IgD-negative memory B cell (primary cell): ENCODE measurements at regions not wholly inside any gene's neighbourhood (a gene's known extent, or its start where the extent isn't known, plus 50 kb on each side); places are given as distances from the start of the nearest gene placed in this dataset.

Experiments used
- H3K27ac Mint-ChIP-seq, 3 donors: one replicate each; pipeline ENCODE4 v1.8.0; 2020 to 2022; ENCODE audit warnings: mild to moderate bottlenecking in 3 of 3, mixed read lengths in 3 of 3, moderate library complexity in 1 of 3
- H3K27me3 Mint-ChIP-seq: one replicate; pipeline ENCODE4 v1.8.0; 2021; ENCODE audit warnings: mixed read lengths
- H3K36me3 Mint-ChIP-seq: one replicate; pipeline ENCODE4 v1.8.0; 2020; ENCODE audit warnings: mild to moderate bottlenecking, mixed read lengths
- H3K4me1 Mint-ChIP-seq, 3 donors: one replicate each; pipeline ENCODE4 v1.8.0; 2020 to 2022; ENCODE audit warnings: mixed read lengths in 3 of 3, mild to moderate bottlenecking in 1 of 3
- H3K4me3 Mint-ChIP-seq, 4 donors: one replicate each; pipeline ENCODE4 v1.8.0; 2020 to 2022; ENCODE audit warnings: mild to moderate bottlenecking in 4 of 4, mixed read lengths in 4 of 4, moderate library complexity in 3 of 4
- H3K9me3 Mint-ChIP-seq, 3 donors: one replicate each; pipeline ENCODE4 v1.8.0; 2020 to 2021; ENCODE audit warnings: mixed read lengths in 3 of 3, mild to moderate bottlenecking in 1 of 3

GRCh38 chr10:111833251-111833650, 350.3 kb downstream of the GPAM start:
- Mint-ChIP-seq H3K4me3 (no peak overlapping the region), H3K27me3 (peaks cover 5% of the 10 kb centered on the region), H3K27ac (no peak overlapping the region)

GRCh38 chr10:111835574-111835973, 348.0 kb downstream of the GPAM start:
- peaks cover 5% of the 10 kb centered on the region for H3K27me3 Mint-ChIP-seq
- no peak overlapping the region for H3K4me3 Mint-ChIP-seq

More at GRCh38 chr10:111833251-111833650, 350.3 kb downstream of the GPAM start:
- H3K36me3 Mint-ChIP-seq, result no peaks in the 10 kb centered on the region
- no peaks in the 10 kb centered on the region for H3K9me3 Mint-ChIP-seq
- no peaks in the 10 kb centered on the region for H3K4me1 Mint-ChIP-seq

GRCh38 chr10:111836064-111836463, 347.5 kb downstream of the GPAM start:
- Mint-ChIP-seq H3K4me1 (no peaks in the 10 kb centered on the region), H3K9me3 (no peaks in the 10 kb centered on the region), H3K4me3 (no peak overlapping the region), H3K36me3 (no peaks in the 10 kb centered on the region), H3K27me3 (peaks cover 5% of the 10 kb centered on the region), H3K27ac (no peak overlapping the region)

More at GRCh38 chr10:111835574-111835973, 348.0 kb downstream of the GPAM start:
- Mint-ChIP-seq H3K4me1 (no peaks in the 10 kb centered on the region), H3K36me3 (no peaks in the 10 kb centered on the region), H3K27ac (no peak overlapping the region), H3K9me3 (no peaks in the 10 kb centered on the region)

- Mint-ChIP-seq H3K4me3 (no peak overlapping the region), H3K36me3 (no peaks in the 10 kb centered on the region), H3K4me1 (no peaks in the 10 kb centered on the region), H3K9me3 (no peaks in the 10 kb centered on the region), H3K27ac (no peak overlapping the region), H3K27me3 (peaks cover 5% of the 10 kb centered on the region)
Observed at GRCh38 chr10:111836571-111836970, 347.0 kb downstream of the GPAM start.

GRCh38 chr10:111837086-111837485, 346.5 kb downstream of the GPAM start:
- no peaks in the 10 kb centered on the region for H3K4me1 Mint-ChIP-seq
- H3K4me3 Mint-ChIP-seq, result no peak overlapping the region
- peaks cover 5% of the 10 kb centered on the region for H3K27me3 Mint-ChIP-seq
- no peaks in the 10 kb centered on the region for H3K9me3 Mint-ChIP-seq
- H3K27ac Mint-ChIP-seq, result no peak overlapping the region
- no peaks in the 10 kb centered on the region for H3K36me3 Mint-ChIP-seq

- no peak overlapping the region for H3K27ac Mint-ChIP-seq
- no peaks in the 10 kb centered on the region for H3K4me1 Mint-ChIP-seq
- peaks cover 5% of the 10 kb centered on the region for H3K27me3 Mint-ChIP-seq
- no peaks in the 10 kb centered on the region for H3K36me3 Mint-ChIP-seq
- H3K4me3 Mint-ChIP-seq, result no peak overlapping the region
- no peaks in the 10 kb centered on the region for H3K9me3 Mint-ChIP-seq
Observed at GRCh38 chr10:111837985-111838384, 345.6 kb downstream of the GPAM start.

GRCh38 chr10:111840546-111840945, 343.0 kb downstream of the GPAM start:
- Mint-ChIP-seq H3K27me3 (peaks cover 3% of the 10 kb centered on the region), H3K27ac (no peak overlapping the region), H3K36me3 (no peaks in the 10 kb centered on the region), H3K9me3 (peaks cover 0 to 3% (median 0%) of the 10 kb centered on the region in 3 donors), H3K4me3 (no peak overlapping the region), H3K4me1 (no peaks in the 10 kb centered on the region)

- no peak overlapping the region for H3K27ac Mint-ChIP-seq
- H3K4me1 Mint-ChIP-seq, result no peaks in the 10 kb centered on the region
- H3K36me3 Mint-ChIP-seq, result no peaks in the 10 kb centered on the region
- peaks cover 2% of the 10 kb centered on the region for H3K27me3 Mint-ChIP-seq
- peaks cover 2 to 5% (median 3%) of the 10 kb centered on the region in 3 donors for H3K9me3 Mint-ChIP-seq
- H3K4me3 Mint-ChIP-seq, result no peak overlapping the region
Observed at GRCh38 chr10:111852801-111853200, 330.8 kb downstream of the GPAM start.

GRCh38 chr10:111856631-111857030, 326.9 kb downstream of the GPAM start:
- Mint-ChIP-seq H3K27ac (no peak overlapping the region), H3K4me3 (no peak overlapping the region), H3K9me3 (peaks cover 0 to 4% (median 0%) of the 10 kb centered on the region in 3 donors), H3K36me3 (no peaks in the 10 kb centered on the region), H3K27me3 (peaks cover 2% of the 10 kb centered on the region), H3K4me1 (no peaks in the 10 kb centered on the region)

- H3K9me3 Mint-ChIP-seq, result no peaks in the 10 kb centered on the region
- peak overlapping the region in 1 of 4 donors; percentile 10 for H3K4me3 Mint-ChIP-seq
- H3K27ac Mint-ChIP-seq, result no peak overlapping the region
- peaks cover 5% of the 10 kb centered on the region for H3K27me3 Mint-ChIP-seq
- H3K36me3 Mint-ChIP-seq, result no peaks in the 10 kb centered on the region
- peaks cover 0 to 1% (median 0%) of the 10 kb centered on the region in 3 donors for H3K4me1 Mint-ChIP-seq
Observed at GRCh38 chr10:111865550-111865949, 318.0 kb downstream of the GPAM start.

- no peak overlapping the region for H3K4me3 Mint-ChIP-seq
Observed at GRCh38 chr10:111871458-111871857, 312.1 kb downstream of the GPAM start.

GRCh38 chr10:111872591-111872990, 311.0 kb downstream of the GPAM start:
- peaks cover 0 to 5% (median 0%) of the 10 kb centered on the region in 3 donors for H3K4me1 Mint-ChIP-seq
- no peak overlapping the region for H3K27ac Mint-ChIP-seq
- H3K27me3 Mint-ChIP-seq, result peaks cover 2% of the 10 kb centered on the region
- H3K36me3 Mint-ChIP-seq, result no peaks in the 10 kb centered on the region
- H3K4me3 Mint-ChIP-seq, result no peak overlapping the region
- peaks cover 0 to 8% (median 0%) of the 10 kb centered on the region in 3 donors for H3K9me3 Mint-ChIP-seq

More at GRCh38 chr10:111871458-111871857, 312.1 kb downstream of the GPAM start:
- peaks cover 0 to 5% (median 0%) of the 10 kb centered on the region in 3 donors for H3K4me1 Mint-ChIP-seq
- no peak overlapping the region for H3K27ac Mint-ChIP-seq
- H3K9me3 Mint-ChIP-seq, result peaks cover 0 to 8% (median 0%) of the 10 kb centered on the region in 3 donors
- H3K27me3 Mint-ChIP-seq, result peaks cover 5% of the 10 kb centered on the region
- no peaks in the 10 kb centered on the region for H3K36me3 Mint-ChIP-seq

- no peak overlapping the region for H3K27ac Mint-ChIP-seq
- peaks cover 2% of the 10 kb centered on the region for H3K27me3 Mint-ChIP-seq
- no peak overlapping the region for H3K4me3 Mint-ChIP-seq
- peaks cover 0 to 5% (median 0%) of the 10 kb centered on the region in 3 donors for H3K4me1 Mint-ChIP-seq
- no peaks in the 10 kb centered on the region for H3K36me3 Mint-ChIP-seq
- H3K9me3 Mint-ChIP-seq, result peaks cover 0 to 11% (median 0%) of the 10 kb centered on the region in 3 donors
Observed at GRCh38 chr10:111873041-111873440, 310.5 kb downstream of the GPAM start.

- Mint-ChIP-seq H3K27ac (no peak overlapping the region), H3K27me3 (no peaks in the 10 kb centered on the region), H3K4me1 (peaks cover 0 to 5% (median 0%) of the 10 kb centered on the region in 3 donors), H3K4me3 (no peak overlapping the region), H3K9me3 (peaks cover 0 to 17% (median 0%) of the 10 kb centered on the region in 3 donors), H3K36me3 (no peaks in the 10 kb centered on the region)
Observed at GRCh38 chr10:111873621-111874135, 309.9 kb downstream of the GPAM start.

GRCh38 chr10:111874576-111874975, 309.0 kb downstream of the GPAM start:
- no peaks in the 10 kb centered on the region for H3K27me3 Mint-ChIP-seq
- no peak overlapping the region for H3K27ac Mint-ChIP-seq
- no peaks in the 10 kb centered on the region for H3K36me3 Mint-ChIP-seq
- H3K4me1 Mint-ChIP-seq, result peaks cover 0 to 5% (median 0%) of the 10 kb centered on the region in 3 donors
- no peak overlapping the region for H3K4me3 Mint-ChIP-seq
- H3K9me3 Mint-ChIP-seq, result peaks cover 0 to 19% (median 0%) of the 10 kb centered on the region in 3 donors

- peaks cover 0 to 5% (median 0%) of the 10 kb centered on the region in 3 donors for H3K4me1 Mint-ChIP-seq
- no peak overlapping the region for H3K27ac Mint-ChIP-seq
- H3K9me3 Mint-ChIP-seq, result peaks cover 0 to 19% (median 0%) of the 10 kb centered on the region in 3 donors
- no peak overlapping the region for H3K4me3 Mint-ChIP-seq
- H3K36me3 Mint-ChIP-seq, result no peaks in the 10 kb centered on the region
- H3K27me3 Mint-ChIP-seq, result no peaks in the 10 kb centered on the region
Observed at GRCh38 chr10:111875725-111876124, 307.8 kb downstream of the GPAM start.
